H1 (cell line): ENCODE measurements at regions not wholly inside any gene's neighbourhood (a gene's known extent, or its start where the extent isn't known, plus 50 kb on each side); places are given as distances from the start of the nearest gene placed in this dataset.

Source experiments
- CTCF ChIA-PET: fragments of 300-600 bp; sonication (Branson Sonifier 250); formaldehyde crosslinking; loops from one replicate; lab custom pipeline; 2021; ENCODE audit not compliant: partially characterized antibody; lab: Charles Lee
- POLR2A ChIA-PET: fragments of 300-600 bp; sonication (Branson Sonifier 250); formaldehyde crosslinking; loops from one replicate; lab custom pipeline; 2021; ENCODE audit warnings: inconsistent platforms; ENCODE audit not compliant: partially characterized antibody; lab: Charles Lee
- DNase-seq, 2 experiments: peaks; one replicate each; pipeline versions ENCODE4 v3.0.0 to v3.0.0-alpha.2; 2010 to 2022; ENCODE audit warnings: low spot score in 2 of 2, low read depth in 1 of 2, mixed read lengths in 1 of 2
- FAIRE-seq: peaks from 2 replicates; lab custom pipeline; 2011; peaks lifted over from hg19 to GRCh38; lab: Jason Lieb, UNC
- H2AFZ ChIP-seq: 2 replicates; pipeline ENCODE4 v1.8.1; 2012; ENCODE audit warnings: low read length, inconsistent platforms
- H2AK5ac ChIP-seq: 2 replicates; pipeline ENCODE4 v1.6.1; 2013; ENCODE audit warnings: low read depth, low read length
- H2BK120ac ChIP-seq: replicated peaks from 2 replicates; pipeline ENCODE3; 2013; ENCODE audit warnings: low read depth, low read length, inconsistent platforms
- H2BK12ac ChIP-seq: 2 replicates; pipeline ENCODE4 v1.6.1; 2013; ENCODE audit warnings: low read depth, low read length
- H2BK15ac ChIP-seq: 2 replicates; pipeline ENCODE4 v1.6.1; 2013; ENCODE audit warnings: low read length
- H2BK20ac ChIP-seq: 2 replicates; pipeline ENCODE4 v1.6.1; 2013; ENCODE audit warnings: low read length
- H2BK5ac ChIP-seq: 2 replicates; pipeline ENCODE4 v1.6.1; 2013; ENCODE audit warnings: low read depth, low read length
- H3K14ac ChIP-seq: 2 replicates; pipeline ENCODE4 v1.6.1; 2013; ENCODE audit warnings: inconsistent platforms; ENCODE audit not compliant: insufficient read length
- H3K18ac ChIP-seq: 2 replicates; pipeline ENCODE4 v1.6.1; 2013; ENCODE audit warnings: low read length; ENCODE audit errors: extremely low read depth
- H3K23ac ChIP-seq: 2 replicates; pipeline ENCODE4 v1.6.1; 2013; ENCODE audit warnings: inconsistent platforms; ENCODE audit not compliant: insufficient read length
- H3K23me2 ChIP-seq: 2 replicates; pipeline ENCODE4 v1.6.1; 2013; ENCODE audit warnings: low read depth, low read length
- H3K27ac ChIP-seq: 2 replicates; pipeline ENCODE4 v1.6.1; 2011; ENCODE audit warnings: low read depth, low read length, inconsistent platforms
- H3K27me3 ChIP-seq, 4 experiments: replicated peaks in 1 of 4; 1 replicate in 1 of 4; 2 replicates in 3 of 4; pipeline versions ENCODE4 v1.6.1 to v1.8.1; 2011 to 2013; ENCODE audit warnings: low read length in 3 of 4, mild to moderate bottlenecking in 3 of 4, inconsistent platforms in 2 of 4, mixed read lengths in 2 of 4, moderate library complexity in 1 of 4; ENCODE audit not compliant: control insufficient read depth in 3 of 4, insufficient read depth in 3 of 4; ENCODE audit errors: extremely low read depth in 1 of 4
- H3K36me3 ChIP-seq, 4 experiments: 2 replicates each; pipeline versions ENCODE4 v1.6.1 to v1.8.1; 2011 to 2013; ENCODE audit warnings: mild to moderate bottlenecking in 4 of 4, low read length in 3 of 4, moderate library complexity in 2 of 4, control low read depth in 1 of 4, inconsistent platforms in 1 of 4; ENCODE audit not compliant: insufficient read depth in 4 of 4, control insufficient read depth in 2 of 4
- H3K4ac ChIP-seq: replicated peaks from 2 replicates; pipeline ENCODE3; 2013; ENCODE audit warnings: low read length, low read depth, mixed read lengths, inconsistent platforms; ENCODE audit not compliant: insufficient read length
- H3K4me1 ChIP-seq, 4 experiments: replicated peaks in 1 of 4; 1 replicate in 1 of 4; 2 replicates in 3 of 4; pipeline versions ENCODE4 v1.6.1 to v1.8.1; 2011 to 2013; ENCODE audit warnings: low read length in 3 of 4, inconsistent platforms in 2 of 4, mixed read lengths in 1 of 4; ENCODE audit not compliant: insufficient read depth in 4 of 4, control insufficient read depth in 3 of 4
- H3K4me2 ChIP-seq, 2 experiments: 2 replicates each; pipeline versions ENCODE4 v1.6.1 to v1.8.1; 2011 to 2013; ENCODE audit warnings: low read depth in 2 of 2, low read length in 2 of 2, control low read depth in 1 of 2, inconsistent platforms in 1 of 2, mild to moderate bottlenecking in 1 of 2; ENCODE audit not compliant: insufficient read depth in 1 of 2
- H3K4me3 ChIP-seq, 4 experiments: fragments of 200-600, 300-600 bp in 1 of 4; sonication (generic), shearing (Covaris generic), sonication (Bioruptor Twin) in 1 of 4; 2 replicates each; pipeline versions ENCODE4 v1.5.1 to v1.8.1; 2011 to 2016; ENCODE audit warnings: low read length in 4 of 4, low read depth in 3 of 4, control low read depth in 2 of 4, inconsistent platforms in 2 of 4, mild to moderate bottlenecking in 2 of 4, mixed read lengths in 1 of 4, moderate library complexity in 1 of 4; ENCODE audit not compliant: insufficient read depth in 2 of 4; ENCODE audit errors: extremely low read depth in 1 of 4
- H3K56ac ChIP-seq: replicated peaks from 2 replicates; pipeline ENCODE3; 2013; ENCODE audit warnings: low read depth, mild to moderate bottlenecking, mixed read lengths, low read length, inconsistent platforms; ENCODE audit not compliant: insufficient read length
- H3K79me1 ChIP-seq: 2 replicates; pipeline ENCODE4 v1.6.1; 2013; ENCODE audit warnings: low read depth, low read length, control low read depth
- H3K79me2 ChIP-seq, 2 experiments: 2 replicates each; pipeline versions ENCODE4 v1.6.1 to v1.8.1; 2012 to 2013; ENCODE audit warnings: low read length in 2 of 2, mild to moderate bottlenecking in 2 of 2, inconsistent platforms in 1 of 2; ENCODE audit not compliant: insufficient read depth in 2 of 2, control insufficient read depth in 1 of 2
- H3K9ac ChIP-seq, 4 experiments: replicated peaks in 1 of 4; 1 replicate in 1 of 4; 2 replicates in 3 of 4; pipeline versions ENCODE4 v1.6.1 to v1.8.1; 2011 to 2013; ENCODE audit warnings: low read depth in 3 of 4, low read length in 3 of 4, control low read depth in 2 of 4, mild to moderate bottlenecking in 2 of 4, moderate library complexity in 2 of 4, inconsistent platforms in 1 of 4; ENCODE audit errors: extremely low read depth in 1 of 4
- H3K9me3 ChIP-seq, 2 experiments: 2 replicates each; pipeline versions ENCODE4 v1.6.1 to v1.8.1; 2012 to 2013; ENCODE audit warnings: mild to moderate bottlenecking in 2 of 2, moderate library complexity in 2 of 2, control low read depth in 1 of 2, inconsistent platforms in 1 of 2, low read depth in 1 of 2, low read length in 1 of 2, mixed read lengths in 1 of 2; ENCODE audit not compliant: insufficient read depth in 2 of 2
- H4K20me1 ChIP-seq, 2 experiments: replicated peaks in 1 of 2; 2 replicates each; pipeline versions ENCODE3 to v1.8.1; 2011 to 2013; ENCODE audit warnings: inconsistent platforms in 2 of 2, low read length in 2 of 2, mild to moderate bottlenecking in 1 of 2; ENCODE audit not compliant: insufficient read depth in 2 of 2, control insufficient read depth in 1 of 2
- H4K5ac ChIP-seq: 2 replicates; pipeline ENCODE4 v1.6.1; 2013; ENCODE audit warnings: low read length, low read depth, mixed read lengths, inconsistent platforms; ENCODE audit not compliant: insufficient read length
- H4K8ac ChIP-seq: 2 replicates; pipeline ENCODE4 v1.8.0; 2013; ENCODE audit warnings: mild to moderate bottlenecking, moderate library complexity, low read length, inconsistent platforms; ENCODE audit not compliant: insufficient read depth; ENCODE audit errors: extremely low read depth
- H4K91ac ChIP-seq: replicated peaks from 2 replicates; pipeline ENCODE3; 2013; ENCODE audit warnings: low read length, mixed read lengths, inconsistent platforms; ENCODE audit not compliant: insufficient read length
- CEBPB ChIP-seq: IDR thresholded peaks from 2 replicates; pipeline ENCODE4 v1.6.1; 2012; ENCODE audit warnings: low read depth, low read length
- GABPA ChIP-seq: IDR thresholded peaks from 2 replicates; pipeline ENCODE4 v1.6.1; 2011; ENCODE audit warnings: mild to moderate bottlenecking, low read length, moderate library complexity, borderline replicate concordance; ENCODE audit not compliant: insufficient read depth
- POLR2A ChIP-seq, 2 experiments: IDR thresholded peaks; 1 replicate in 1 of 2; 2 replicates in 1 of 2; pipeline ENCODE4 v1.6.1; 2011; ENCODE audit warnings: low read depth in 2 of 2, low read length in 2 of 2, mild to moderate bottlenecking in 2 of 2; ENCODE audit errors: control extremely low read depth in 1 of 2
- SIRT6 ChIP-seq: IDR thresholded peaks from one replicate; pipeline ENCODE4 v1.7.1; 2012; ENCODE audit warnings: low read length, inconsistent platforms
- TCF12 ChIP-seq: IDR thresholded peaks from 2 replicates; pipeline ENCODE4 v1.6.1; 2011; ENCODE audit warnings: low read depth, mild to moderate bottlenecking, low read length
- WGBS, 2 experiments: shearing (Covaris generic) in 1 of 2; methylation state at CpG; one replicate each; pipeline versions ENCODE4 v1.1.6 to v1.1.7; 2013 to 2015; ENCODE audit warnings: low lambda C conversion rate in 2 of 2, mixed read lengths in 2 of 2, inconsistent platforms in 1 of 2, low coverage in 1 of 2, missing lambda C conversion rate in 1 of 2; ENCODE audit not compliant: insufficient replicate concordance in 2 of 2, insufficient coverage in 1 of 2, insufficient read length in 1 of 2; ENCODE audit errors: extremely low coverage in 1 of 2, missing lambda C conversion rate in 1 of 2; 5-methylcytosine and 5-hydroxymethylcytosine counted together

- Histone ChIP-seq H2AK5ac (no peak overlapping the region), H3K9me3 (no peaks in the 10 kb centered on the region), H2AFZ (no peak overlapping the region), H4K8ac (no peak overlapping the region), H4K5ac (no peak overlapping the region), H3K23ac (no peak overlapping the region), H2BK12ac (no peak overlapping the region), H3K4me3 (no peak overlapping the region), H3K4me2 (no peak overlapping the region), H3K27me3 (no peaks in the 10 kb centered on the region), H4K20me1 (no peaks in the 10 kb centered on the region), H3K9ac (no peak overlapping the region), H4K91ac (no peak overlapping the region), H2BK120ac (no peak overlapping the region), H3K18ac (no peak overlapping the region), H2BK20ac (no peak overlapping the region), H3K79me1 (no peaks in the 10 kb centered on the region), H2BK5ac (no peak overlapping the region), H3K23me2 (no peaks in the 10 kb centered on the region), H3K56ac (no peak overlapping the region), H3K4ac (no peak overlapping the region), H3K14ac (no peak overlapping the region), H3K79me2 (no peaks in the 10 kb centered on the region), H3K4me1 (no peaks in the 10 kb centered on the region), H3K36me3 (no peaks in the 10 kb centered on the region), H2BK15ac (no peak overlapping the region), H3K27ac (no peak overlapping the region)
- no peak for FAIRE-seq
- TF ChIP-seq POLR2A (IDR thresholded peaks at IDR 0.05; ENCODE audit: control extremely low read depth in 1 of 2, low read depth in 2 of 2, low read length in 2 of 2) (no peak), GABPA (no peak), SIRT6 (no peak), CEBPB (no peak), TCF12 (no peak)
- CTCF ChIA-PET, result no interaction called here
- WGBS, 2 experiments, result 95% methylated on average over 5 of the region's 5 CpGs; no CpG with 5 or more reads in 1 of the 2 experiments
- POLR2A ChIA-PET, result no interaction called here
- no peak for DNase-seq
Observed at GRCh38 chr3:74510261-74510818, 104.1 kb downstream of the CNTN3 start.
